Erythroblast (primary cell): ENCODE measurements at regions not wholly inside any gene's neighbourhood (a gene's known extent, or its start where the extent isn't known, plus 50 kb on each side); places are given as distances from the start of the nearest gene placed in this dataset.
"Not testable (repeated sequence)": the region's sequence is repeated elsewhere in the genome, so short reads cannot be mapped to it uniquely, and the experiment has no call there.

ENCODE experiments used
- DNase-seq, 2 experiments: peaks; one replicate each; lab custom pipeline; 2025; lab: John Stamatoyannopoulos, UW
- GATA1 ChIP-seq: IDR thresholded peaks from 2 replicates; pipeline ENCODE4 v1.6.1; 2011; ENCODE audit warnings: low read depth, mild to moderate bottlenecking, control low read depth, low read length, moderate library complexity
- POLR2A ChIP-seq: IDR thresholded peaks from 2 replicates; pipeline ENCODE4 v1.6.1; 2011; ENCODE audit warnings: mild to moderate bottlenecking, low read length

GRCh38 chr18:43819397-43819796 is 542.1 kb upstream of the SYT4 start:
- DNase-seq = no peak
- no peak for TF ChIP-seq POLR2A
- TF ChIP-seq GATA1 = no peak

GRCh38 chr18:43819873-43820272 is 542.6 kb upstream of the SYT4 start:
- TF ChIP-seq GATA1 (no peak), POLR2A (no peak)

GRCh38 chr18:43825768-43826167 is 548.5 kb upstream of the SYT4 start:
- TF ChIP-seq GATA1 (no peak), POLR2A (no peak)
- DNase-seq = no peak

More at GRCh38 chr18:43819873-43820272, 542.6 kb upstream of the SYT4 start:
- DNase-seq = no peak

GRCh38 chr18:43826215-43826614 is 548.9 kb upstream of the SYT4 start:
- DNase-seq = no peak
- TF ChIP-seq POLR2A (no peak), GATA1 (no peak)

- TF ChIP-seq GATA1 (no peak), POLR2A (no peak)
- DNase-seq = no peak
Observed at GRCh38 chr18:43827311-43827710, 550.0 kb upstream of the SYT4 start.

GRCh38 chr18:43830303-43830702 is 553.0 kb upstream of the SYT4 start:
- TF ChIP-seq GATA1 (no peak), POLR2A (no peak)
- no peak for DNase-seq

- DNase-seq = no peak
- TF ChIP-seq POLR2A (no peak), GATA1 (no peak)
Observed at GRCh38 chr18:43830947-43831346, 553.7 kb upstream of the SYT4 start.

GRCh38 chr18:43846299-43846698 is 569.0 kb upstream of the SYT4 start:
- no peak for DNase-seq
- TF ChIP-seq POLR2A = no peak
- TF ChIP-seq GATA1 = no peak

- no peak for DNase-seq
- no peak for TF ChIP-seq POLR2A
- no peak for TF ChIP-seq GATA1
Observed at GRCh38 chr18:43847164-43848091, 570.1 kb upstream of the SYT4 start.

GRCh38 chr18:43849831-43850230 is 572.5 kb upstream of the SYT4 start:
- DNase-seq = not testable (repeated sequence)

- TF ChIP-seq GATA1 (no peak), POLR2A (no peak)
- no peak for DNase-seq
Observed at GRCh38 chr18:43855376-43855775, 578.1 kb upstream of the SYT4 start.

GRCh38 chr18:43863180-43863579 is 585.9 kb upstream of the SYT4 start:
- TF ChIP-seq GATA1 = no peak
- no peak for TF ChIP-seq POLR2A
- no peak for DNase-seq

GRCh38 chr18:43866696-43867095 is 589.4 kb upstream of the SYT4 start:
- TF ChIP-seq POLR2A (no peak), GATA1 (no peak)
- DNase-seq = no peak

- no peak for TF ChIP-seq GATA1
- TF ChIP-seq POLR2A = no peak
- no peak for DNase-seq
Observed at GRCh38 chr18:43868497-43868995, 591.3 kb upstream of the SYT4 start.

GRCh38 chr18:43869451-43870008 is 592.2 kb upstream of the SYT4 start:
- DNase-seq = no peak

More at GRCh38 chr18:43869451-43870008, 592.2 kb upstream of the SYT4 start:
- TF ChIP-seq GATA1 (no peak), POLR2A (no peak)
